ENCODE measurements at regions not wholly inside any gene's neighbourhood (a gene's known extent, or its start where the extent isn't known, plus 50 kb on each side); places are given as distances from the start of the nearest gene placed in this dataset.

DNA sequence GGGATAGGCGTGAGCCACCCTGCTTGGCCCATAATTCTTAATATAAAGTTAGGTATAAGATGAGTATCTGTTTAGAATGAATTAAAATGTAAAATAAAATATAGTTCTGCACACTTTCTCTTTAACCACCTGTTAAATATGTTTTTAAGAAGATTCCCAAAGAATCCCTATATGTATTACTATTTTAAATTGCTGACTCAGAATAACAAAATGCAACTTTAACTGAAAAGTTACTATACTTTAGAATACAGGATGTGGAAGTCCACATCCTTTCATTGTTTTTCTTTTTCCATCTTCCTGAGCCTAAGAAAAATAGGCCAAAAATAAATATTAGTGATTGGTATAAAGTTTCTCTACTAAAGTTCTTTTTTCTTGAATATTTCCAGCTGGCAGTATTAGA lies 325.6 kb upstream of the EYS start:
- TF ChIP-seq, protein P1, sequence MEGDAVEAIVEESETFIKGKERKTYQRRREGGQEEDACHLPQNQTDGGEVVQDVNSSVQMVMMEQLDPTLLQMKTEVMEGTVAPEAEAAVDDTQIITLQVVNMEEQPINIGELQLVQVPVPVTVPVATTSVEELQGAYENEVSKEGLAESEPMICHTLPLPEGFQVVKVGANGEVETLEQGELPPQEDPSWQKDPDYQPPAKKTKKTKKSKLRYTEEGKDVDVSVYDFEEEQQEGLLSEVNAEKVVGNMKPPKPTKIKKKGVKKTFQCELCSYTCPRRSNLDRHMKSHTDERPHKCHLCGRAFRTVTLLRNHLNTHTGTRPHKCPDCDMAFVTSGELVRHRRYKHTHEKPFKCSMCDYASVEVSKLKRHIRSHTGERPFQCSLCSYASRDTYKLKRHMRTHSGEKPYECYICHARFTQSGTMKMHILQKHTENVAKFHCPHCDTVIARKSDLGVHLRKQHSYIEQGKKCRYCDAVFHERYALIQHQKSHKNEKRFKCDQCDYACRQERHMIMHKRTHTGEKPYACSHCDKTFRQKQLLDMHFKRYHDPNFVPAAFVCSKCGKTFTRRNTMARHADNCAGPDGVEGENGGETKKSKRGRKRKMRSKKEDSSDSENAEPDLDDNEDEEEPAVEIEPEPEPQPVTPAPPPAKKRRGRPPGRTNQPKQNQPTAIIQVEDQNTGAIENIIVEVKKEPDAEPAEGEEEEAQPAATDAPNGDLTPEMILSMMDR (IDR thresholded peaks at IDR 0.05) = no peak
- TF ChIP-seq POLR2AphosphoS5 (IDR thresholded peaks at IDR 0.05; ENCODE audit: insufficient read depth in 1 of 2, low read depth in 1 of 2) = no peak
- TF ChIP-seq POLR2A (IDR thresholded peaks at IDR 0.05) = no peak

All from vagina (tissue), 2 donors.